Urothelium cell line (cell line): ENCODE measurements at regions not wholly inside any gene's neighbourhood (a gene's known extent, or its start where the extent isn't known, plus 50 kb on each side); places are given as distances from the start of the nearest gene placed in this dataset.

Experiments used
- DNase-seq: peaks from one replicate; pipeline ENCODE4 v3.0.0; 2011; ENCODE audit warnings: low spot score, mixed read lengths
- FAIRE-seq: peaks from 2 replicates; lab custom pipeline; 2011; peaks lifted over from hg19 to GRCh38; lab: Jason Lieb, UNC

- DNase-seq, result no peak
- FAIRE-seq, result no peak
These were observed 541.4 kb downstream of the DNAJB9 start for GRCh38 chr7:109111086-109111485.

- FAIRE-seq (no peak), DNase-seq (no peak)
These were observed 552.1 kb downstream of the DNAJB9 start for GRCh38 chr7:109121599-109122300.

GRCh38 chr7:109125001-109125400 is 555.3 kb downstream of the DNAJB9 start:
- DNase-seq (no peak), FAIRE-seq (no peak)

GRCh38 chr7:109126404-109127050 is 556.9 kb downstream of the DNAJB9 start:
- no peak for DNase-seq
- no peak for FAIRE-seq

- DNase-seq (no peak), FAIRE-seq (no peak)
These were observed 557.5 kb downstream of the DNAJB9 start for GRCh38 chr7:109127145-109127544.

- DNase-seq (no peak), FAIRE-seq (no peak)
These were observed 561.5 kb downstream of the DNAJB9 start for GRCh38 chr7:109131141-109131540.

GRCh38 chr7:109136893-109137292 is 567.2 kb downstream of the DNAJB9 start:
- DNase-seq (no peak), FAIRE-seq (no peak)

GRCh38 chr7:109154748-109155147 is 585.1 kb downstream of the DNAJB9 start:
- FAIRE-seq (no peak), DNase-seq (no peak)

- no peak for FAIRE-seq
These were observed 588.6 kb downstream of the DNAJB9 start for GRCh38 chr7:109158246-109158645.

GRCh38 chr7:109176661-109177060 is 607.0 kb downstream of the DNAJB9 start:
- no peak for DNase-seq
- FAIRE-seq, result no peak

More at GRCh38 chr7:109158246-109158645, 588.6 kb downstream of the DNAJB9 start:
- DNase-seq, result no peak

GRCh38 chr7:109178342-109178741 is 608.7 kb downstream of the DNAJB9 start:
- FAIRE-seq, result no peak
- DNase-seq, result no peak

GRCh38 chr7:109179601-109180000 is 609.9 kb downstream of the DNAJB9 start:
- no peak for DNase-seq
- no peak for FAIRE-seq

GRCh38 chr7:109190766-109191398 is 621.2 kb downstream of the DNAJB9 start:
- DNase-seq (no peak), FAIRE-seq (no peak)

- FAIRE-seq, result no peak
- no peak for DNase-seq
These were observed 636.5 kb downstream of the DNAJB9 start for GRCh38 chr7:109206196-109206595.

- FAIRE-seq (no peak), DNase-seq (no peak)
These were observed 643.4 kb downstream of the DNAJB9 start for GRCh38 chr7:109213081-109213480.

- no peak for FAIRE-seq
- DNase-seq, result no peak
These were observed 645.7 kb downstream of the DNAJB9 start for GRCh38 chr7:109215341-109215740.

GRCh38 chr7:109224100-109224499 is 654.4 kb downstream of the DNAJB9 start:
- DNase-seq, result no peak
- FAIRE-seq, result no peak

GRCh38 chr7:109226699-109227098 is 657.0 kb downstream of the DNAJB9 start:
- DNase-seq (no peak), FAIRE-seq (no peak)

- DNase-seq (no peak), FAIRE-seq (no peak)
These were observed 665.6 kb downstream of the DNAJB9 start for GRCh38 chr7:109235316-109235715.

GRCh38 chr7:109246330-109247077 is 676.8 kb downstream of the DNAJB9 start:
- peak; percentile 44 for FAIRE-seq
- peak; percentile 11 for DNase-seq
